Stimulated activated naive CD4-positive, alpha-beta T cell (primary cell): ENCODE measurements at regions not wholly inside any gene's neighbourhood (a gene's known extent, or its start where the extent isn't known, plus 50 kb on each side); places are given as distances from the start of the nearest gene placed in this dataset.

ENCODE experiments used
- DNase-seq, 6 experiments: peaks; one replicate each; lab custom pipeline; 2025; lab: John Stamatoyannopoulos, UW

- DNase-seq = no peak
These were observed 260.5 kb downstream of the CCDC85A start for GRCh38 chr2:56444339-56444738.

GRCh38 chr2:56448403-56449001, 264.7 kb downstream of the CCDC85A start:
- no peak for DNase-seq

- DNase-seq = no peak
These were observed 265.2 kb downstream of the CCDC85A start for GRCh38 chr2:56449002-56449431.

GRCh38 chr2:56449449-56449860, 265.7 kb downstream of the CCDC85A start:
- no peak for DNase-seq

- DNase-seq = no peak
These were observed 266.3 kb downstream of the CCDC85A start for GRCh38 chr2:56450047-56450446.

DNA sequence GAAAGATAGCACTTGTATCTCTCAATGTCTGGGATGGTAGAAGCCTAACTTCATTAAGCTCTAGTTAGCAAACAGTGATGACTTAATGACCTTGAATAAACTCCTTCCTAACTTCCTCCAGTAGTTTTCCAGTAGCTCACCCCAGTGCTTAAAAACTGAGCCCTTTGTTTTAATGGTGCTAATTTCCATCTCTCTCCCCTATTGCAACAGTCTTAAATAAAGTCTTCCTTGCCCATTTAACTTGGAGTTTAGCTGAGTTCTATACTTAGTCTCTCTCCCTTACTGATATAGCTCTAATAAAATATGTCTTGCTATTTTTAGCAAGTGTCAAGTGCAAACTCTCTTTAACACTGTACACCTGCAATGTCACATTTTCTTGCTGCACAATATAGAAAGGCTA, 267.0 kb downstream of the CCDC85A start:
- no peak for DNase-seq

- DNase-seq = no peak
These were observed 271.9 kb downstream of the CCDC85A start for GRCh38 chr2:56455642-56456041.

- no peak for DNase-seq
These were observed 273.0 kb downstream of the CCDC85A start for GRCh38 chr2:56456791-56457190.

DNA sequence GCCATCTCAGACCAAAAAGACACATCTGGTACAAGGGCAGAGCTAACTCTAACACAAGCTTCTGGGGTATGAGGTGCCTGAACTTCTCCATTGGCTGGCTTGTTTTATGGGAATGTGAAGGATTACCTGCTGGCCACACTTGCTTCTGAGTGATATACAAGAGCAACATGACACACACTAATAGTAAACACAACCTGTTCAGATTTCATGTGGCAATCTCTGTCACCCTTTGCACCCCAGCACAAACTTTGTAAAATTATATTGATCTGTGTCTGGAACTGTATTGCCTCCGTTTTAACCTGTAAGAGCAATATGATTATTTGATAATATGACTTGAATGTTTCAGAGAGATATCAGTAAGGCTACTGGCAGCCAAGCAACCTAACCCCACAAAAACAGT, 276.7 kb downstream of the CCDC85A start:
- no peak for DNase-seq

- DNase-seq = no peak
These were observed 280.3 kb downstream of the CCDC85A start for GRCh38 chr2:56464066-56464465.

GRCh38 chr2:56464613-56465012, 280.8 kb downstream of the CCDC85A start:
- DNase-seq = no peak

GRCh38 chr2:56465491-56465890, 281.7 kb downstream of the CCDC85A start:
- DNase-seq = no peak

GRCh38 chr2:56473524-56473923, 289.7 kb downstream of the CCDC85A start:
- DNase-seq = no peak

DNA sequence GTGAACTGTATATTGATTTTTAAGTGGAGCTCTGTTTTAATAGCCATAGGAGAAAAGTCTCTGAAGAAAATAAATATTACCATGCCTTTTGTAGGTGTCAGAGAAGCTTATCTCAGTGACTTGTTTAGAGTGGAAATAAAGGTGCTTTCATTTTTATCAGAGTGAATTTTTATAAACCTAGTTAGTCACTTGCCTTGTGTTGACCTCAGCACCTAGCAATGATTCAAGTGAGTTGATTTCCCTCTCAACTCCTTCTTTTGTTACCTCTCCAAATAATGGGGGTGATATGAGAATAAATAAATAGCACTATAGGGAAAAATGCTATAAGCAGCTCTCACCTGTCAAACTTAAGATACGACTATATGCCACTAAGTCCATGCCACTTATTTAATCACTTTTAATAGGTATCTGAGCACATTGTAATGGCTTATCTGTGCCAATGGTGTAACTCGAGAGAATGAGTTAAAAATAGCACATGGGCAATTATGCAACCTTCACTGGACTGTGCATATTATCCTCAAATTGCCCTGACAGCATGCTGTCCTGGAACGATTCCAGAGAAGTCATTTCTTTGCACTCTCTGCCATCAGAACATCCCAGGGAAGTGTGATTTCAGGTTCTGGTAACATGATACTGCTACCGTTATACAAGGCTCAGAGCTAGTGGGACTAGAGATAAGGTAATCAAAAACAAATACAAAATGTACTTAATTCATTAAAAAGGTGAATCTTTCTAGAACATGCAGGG, 290.8 kb downstream of the CCDC85A start:
- no peak for DNase-seq

DNA sequence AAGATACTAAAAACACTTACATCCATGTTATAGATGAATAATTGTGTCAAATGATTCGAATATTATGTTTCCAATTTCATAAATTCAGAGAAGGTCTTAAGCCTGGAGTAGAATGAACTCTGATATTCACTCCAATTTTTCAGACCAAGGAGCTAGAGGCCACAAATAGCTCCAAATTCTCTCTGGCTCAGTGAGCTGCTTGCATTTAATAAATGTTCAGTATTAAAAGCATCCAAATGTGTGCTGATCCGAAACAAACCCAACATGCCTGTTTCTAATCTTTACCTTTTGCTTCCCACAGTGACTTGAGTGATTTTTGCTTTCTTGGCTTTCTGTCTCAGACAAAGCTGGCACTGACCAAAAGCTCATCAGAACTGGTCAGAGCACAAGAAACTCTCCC, 291.4 kb downstream of the CCDC85A start:
- DNase-seq = no peak

GRCh38 chr2:56476509-56477071, 292.8 kb downstream of the CCDC85A start:
- DNase-seq = no peak

- DNase-seq = no peak
These were observed 294.2 kb downstream of the CCDC85A start for GRCh38 chr2:56478027-56478426.

DNA sequence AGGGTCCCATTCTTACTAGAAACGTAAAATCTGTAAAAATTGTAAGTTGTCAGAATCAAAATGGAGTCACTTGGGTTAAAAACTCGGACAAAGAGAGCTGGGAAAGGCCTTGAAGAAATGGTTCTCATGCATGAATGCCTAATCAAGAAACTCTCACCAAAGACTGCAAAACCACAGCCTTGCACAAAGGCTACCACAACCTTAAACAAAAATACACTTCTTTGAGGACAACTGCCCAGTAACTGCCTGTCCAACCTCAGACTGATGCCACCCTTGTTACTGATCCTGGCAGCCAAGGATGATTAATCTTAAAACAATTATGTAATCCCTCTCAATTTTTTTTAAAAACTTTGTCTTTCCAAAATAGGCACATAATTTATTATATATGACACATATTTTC, 299.3 kb downstream of the CCDC85A start:
- no peak for DNase-seq

DNA sequence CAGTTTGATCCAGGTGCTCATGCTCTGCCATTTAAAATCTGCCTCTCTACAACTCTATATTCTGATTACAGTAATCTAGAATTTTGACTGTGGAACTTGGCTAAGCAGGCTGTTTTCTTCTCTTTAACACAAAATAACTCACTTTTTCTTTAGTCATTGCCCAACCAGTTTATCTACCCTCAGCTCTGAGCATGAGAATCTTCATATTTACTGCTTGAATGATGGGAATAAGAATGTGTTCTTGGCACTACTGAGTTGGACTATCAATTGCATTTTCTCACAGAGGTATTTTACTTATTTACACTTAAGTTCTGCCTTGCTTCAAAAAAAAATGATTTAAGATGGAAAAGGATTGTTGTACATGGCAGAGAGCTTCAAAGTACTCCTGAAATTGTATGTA, 301.1 kb downstream of the CCDC85A start:
- DNase-seq = no peak

DNA sequence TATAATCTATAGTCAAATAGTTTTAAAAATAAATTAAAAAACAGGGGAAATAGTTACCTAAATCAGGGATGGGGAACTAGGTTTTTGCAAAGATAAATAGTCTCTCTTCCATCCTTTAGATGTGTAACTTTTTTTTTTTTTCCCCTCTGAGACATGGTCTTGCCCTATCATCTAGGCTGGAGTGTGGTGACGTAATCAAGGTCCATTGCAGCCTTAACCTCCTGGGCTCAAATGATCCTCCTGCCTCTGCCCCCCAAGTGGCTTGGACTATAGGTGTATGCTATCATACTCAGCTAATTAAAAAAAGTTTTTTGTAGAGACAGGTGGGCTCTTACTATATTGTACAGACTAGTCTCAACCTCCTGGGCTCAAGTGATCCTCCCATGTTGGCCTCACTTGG, 316.5 kb downstream of the CCDC85A start:
- no peak for DNase-seq

DNA sequence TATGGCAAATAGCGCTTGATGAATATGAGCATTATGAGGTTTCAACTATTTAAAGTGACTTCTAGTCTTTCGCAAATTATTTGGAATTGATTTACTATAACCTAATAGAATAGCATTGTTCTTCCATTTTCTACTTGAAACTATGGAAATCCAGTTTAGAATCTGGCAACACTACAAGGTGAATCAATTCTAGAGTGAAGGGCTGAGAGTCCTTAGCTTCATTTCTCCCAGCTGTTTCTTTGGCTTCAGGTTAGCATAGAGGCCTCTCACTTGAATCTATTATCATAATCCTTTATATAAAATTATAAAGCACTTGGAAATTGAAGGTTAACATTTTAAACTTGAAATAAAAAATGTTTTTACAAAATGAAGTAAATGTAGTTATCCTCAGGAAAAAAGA, 318.8 kb downstream of the CCDC85A start:
- no peak for DNase-seq

- no peak for DNase-seq
These were observed 322.1 kb downstream of the CCDC85A start for GRCh38 chr2:56505885-56506284.

- no peak for DNase-seq
These were observed 324.9 kb downstream of the CCDC85A start for GRCh38 chr2:56508662-56509061.

DNA sequence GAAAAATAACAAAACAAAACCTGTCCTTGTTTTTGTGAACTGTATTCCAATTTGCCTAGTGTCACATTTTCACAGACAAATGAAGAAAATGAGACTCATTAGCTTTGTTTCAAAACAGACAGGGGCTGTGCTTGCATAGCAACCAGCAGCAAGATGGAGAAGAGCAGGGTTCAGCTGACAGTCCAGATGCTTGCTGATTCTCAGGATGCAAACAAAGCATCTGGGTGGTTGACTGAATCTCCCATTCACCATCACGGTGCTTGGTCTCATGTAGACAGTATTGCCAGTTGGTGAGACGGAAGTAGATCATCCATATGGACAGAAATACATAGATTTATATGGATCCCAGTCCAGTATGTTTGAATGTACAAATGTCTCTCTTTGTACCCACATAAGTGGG, 326.8 kb downstream of the CCDC85A start:
- no peak for DNase-seq
